NOMO-1 treated with dmso at 0.1 percent for 144 hours (cell line): ENCODE measurements at regions not wholly inside any gene's neighbourhood (a gene's known extent, or its start where the extent isn't known, plus 50 kb on each side); places are given as distances from the start of the nearest gene placed in this dataset.

Experiments used
- DNase-seq: peaks from one replicate; lab custom pipeline; 2025; ENCODE audit not compliant: unreplicated experiment; lab: John Stamatoyannopoulos, UW

DNA sequence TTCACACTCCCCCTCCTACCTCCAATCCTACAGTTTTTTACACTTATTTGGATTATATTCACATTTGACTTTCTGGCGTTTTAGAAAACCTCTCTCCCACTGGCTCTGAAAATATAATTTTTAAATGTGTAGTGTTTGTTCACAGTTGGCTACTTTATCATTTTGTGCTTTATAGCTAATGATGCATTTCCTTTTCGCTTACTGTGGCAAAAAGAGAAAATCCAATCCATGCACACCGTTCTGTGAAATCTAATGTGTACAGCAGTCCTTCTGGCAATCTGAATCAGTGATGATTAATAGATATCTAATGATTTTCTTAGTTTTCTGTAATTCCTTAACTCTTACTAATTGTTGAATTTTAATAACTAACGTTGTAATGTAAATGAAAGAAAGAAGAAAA lies 271.5 kb downstream of the ARAP2 start:
- no peak for DNase-seq

DNA sequence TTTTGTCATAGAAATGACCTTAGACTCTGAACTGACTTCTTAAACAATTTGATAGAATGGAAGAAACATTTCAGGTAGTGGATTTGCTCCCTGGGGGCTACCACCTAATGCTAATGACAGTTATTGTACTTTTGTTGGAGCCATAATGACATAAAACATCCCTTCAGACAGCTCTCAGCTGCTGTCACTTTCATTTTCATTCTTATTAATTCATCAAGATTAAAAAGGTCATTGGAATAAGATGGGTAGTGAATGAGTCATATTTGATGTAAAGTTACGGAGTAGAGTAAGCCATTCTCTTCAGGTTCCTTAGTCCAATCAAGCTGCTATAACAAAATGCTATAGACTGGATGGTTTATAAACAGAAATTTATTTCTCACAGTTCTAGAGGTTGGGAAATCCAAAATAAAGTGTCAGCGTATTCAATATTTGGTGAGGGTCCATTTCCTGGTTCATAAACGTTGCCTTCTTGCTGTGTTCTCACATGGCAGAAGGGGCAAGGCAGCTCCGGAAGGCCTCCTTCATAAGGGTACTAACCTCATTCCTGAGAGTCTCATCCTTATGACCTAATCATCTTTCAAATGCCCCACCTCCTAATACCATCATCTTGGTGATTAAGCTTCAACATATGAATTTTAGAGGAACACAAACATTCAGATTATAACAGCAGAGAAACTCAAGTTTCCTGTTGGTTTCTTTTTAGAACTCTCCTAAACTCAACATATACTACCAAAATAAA lies 268.5 kb downstream of the ARAP2 start:
- no peak for DNase-seq

DNA sequence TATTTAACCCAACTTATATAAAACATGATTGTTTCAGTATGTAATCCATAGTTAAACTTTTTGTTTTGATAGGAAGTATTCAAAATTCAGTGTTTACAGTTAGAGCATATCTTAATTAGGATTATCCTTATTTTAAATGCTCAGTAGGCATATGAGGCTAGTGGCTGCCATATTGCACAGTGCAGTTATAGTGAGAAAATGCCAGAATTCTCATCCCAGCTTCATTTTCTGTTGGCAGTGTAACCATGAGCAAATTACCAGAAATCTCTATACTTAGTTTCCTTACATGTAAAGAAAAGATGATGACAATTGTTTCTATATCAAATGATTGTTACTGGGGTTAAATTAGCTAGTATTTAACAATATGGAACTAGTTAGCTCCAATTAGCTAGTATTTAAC lies 265.8 kb downstream of the ARAP2 start:
- DNase-seq = no peak

DNA sequence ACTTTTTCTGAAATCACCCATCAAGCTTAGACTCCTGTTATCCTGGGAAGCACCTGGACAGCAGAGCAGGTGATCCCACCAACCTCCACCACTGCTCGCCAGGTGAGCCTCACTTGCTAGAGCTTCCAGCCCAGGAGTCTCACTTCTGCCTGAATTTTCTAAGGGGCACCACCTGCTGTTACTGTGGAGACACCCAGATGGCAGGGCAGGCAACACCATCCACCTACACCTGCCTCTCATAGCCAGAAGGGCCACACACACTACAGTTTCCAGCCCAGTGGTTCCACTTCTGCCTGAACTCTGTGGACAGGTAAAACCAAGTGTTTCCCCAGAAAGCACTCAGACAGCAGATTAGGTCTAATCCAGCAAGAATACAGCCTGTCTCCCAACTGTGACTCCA lies 262.0 kb downstream of the ARAP2 start:
- no peak for DNase-seq

DNA sequence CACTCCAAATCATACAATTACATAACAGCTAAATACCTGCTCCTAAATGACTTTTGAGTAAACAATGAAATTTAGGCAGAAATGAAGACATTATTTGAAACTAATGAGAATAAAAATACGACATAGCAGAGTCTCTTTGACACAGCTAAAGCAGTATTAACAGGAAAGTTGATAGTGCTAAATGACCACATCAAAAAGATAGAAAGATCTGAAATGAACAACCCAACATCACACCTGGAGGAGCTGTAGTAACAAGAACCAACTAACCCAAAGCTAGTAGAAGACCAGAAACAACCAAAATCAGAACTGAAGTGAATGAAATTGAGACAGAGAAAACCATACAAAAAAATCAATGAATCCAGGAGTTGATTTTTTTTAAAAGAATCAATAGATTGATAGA lies 257.8 kb downstream of the ARAP2 start:
- no peak for DNase-seq

DNA sequence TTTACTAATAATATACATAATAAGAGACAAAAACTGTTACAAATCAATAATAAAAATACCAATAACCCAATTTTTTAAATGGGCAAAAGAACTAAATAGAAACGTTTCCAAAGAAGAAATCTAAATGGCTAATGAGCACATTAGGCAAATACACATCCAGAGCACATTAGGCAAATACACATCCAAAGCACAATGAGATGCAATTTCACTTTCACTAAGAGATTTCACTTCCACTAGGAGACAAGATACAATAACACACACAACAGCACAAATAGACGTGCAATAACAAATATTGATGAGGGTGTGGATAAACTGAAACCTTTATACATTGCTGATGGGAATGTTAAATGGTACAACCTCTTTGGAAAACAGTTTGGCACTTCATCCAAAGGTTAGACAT lies 250.7 kb downstream of the ARAP2 start:
- no peak for DNase-seq

DNA sequence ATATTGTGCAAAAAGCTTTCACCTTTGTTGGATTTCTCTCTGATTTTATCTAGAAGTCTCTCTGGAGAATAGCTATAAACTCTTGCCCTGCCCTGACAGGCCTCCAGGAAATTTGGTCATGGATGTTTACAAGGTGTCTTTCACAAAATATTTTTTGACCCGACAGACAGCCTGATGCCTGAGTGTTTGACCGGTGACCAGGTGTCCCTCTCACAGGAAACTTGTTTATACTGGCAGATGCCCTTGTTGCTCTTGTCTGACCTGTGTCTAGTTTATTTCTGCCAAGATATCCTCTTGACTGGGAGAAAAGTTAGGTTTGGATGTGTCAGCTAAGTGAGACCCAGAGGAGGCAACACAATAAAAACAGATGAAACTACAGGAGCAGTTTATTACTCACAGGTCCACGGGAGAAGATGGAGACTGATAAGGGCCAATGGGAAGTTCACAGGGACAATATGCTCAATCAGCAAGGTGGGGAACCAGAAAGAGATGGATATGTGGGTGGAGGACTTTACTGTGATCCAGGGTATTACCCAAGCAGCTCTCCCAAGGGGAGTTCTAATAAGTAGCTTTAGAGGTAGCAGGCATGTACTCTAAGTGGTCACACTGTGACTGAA lies 243.3 kb downstream of the ARAP2 start:
- no peak for DNase-seq

DNA sequence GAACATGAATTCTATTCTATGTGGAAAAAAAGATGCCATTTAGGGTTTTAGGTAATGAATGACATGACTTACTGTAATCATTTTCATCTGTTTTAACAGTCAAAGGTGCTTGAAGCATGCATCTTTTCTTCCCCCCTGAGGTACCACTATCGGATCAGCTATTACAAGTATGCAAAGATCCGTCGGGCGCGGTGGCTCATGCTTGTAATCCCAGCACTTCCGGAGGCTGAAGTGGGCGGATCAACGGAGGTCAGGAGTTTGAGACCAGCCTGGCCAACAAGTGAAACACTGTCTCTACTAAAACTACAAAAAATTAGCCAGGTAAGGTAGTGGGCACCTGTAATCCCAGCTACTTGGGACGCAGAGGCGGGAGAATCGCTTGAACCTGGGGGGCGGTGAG lies 241.3 kb downstream of the ARAP2 start:
- no peak for DNase-seq

DNA sequence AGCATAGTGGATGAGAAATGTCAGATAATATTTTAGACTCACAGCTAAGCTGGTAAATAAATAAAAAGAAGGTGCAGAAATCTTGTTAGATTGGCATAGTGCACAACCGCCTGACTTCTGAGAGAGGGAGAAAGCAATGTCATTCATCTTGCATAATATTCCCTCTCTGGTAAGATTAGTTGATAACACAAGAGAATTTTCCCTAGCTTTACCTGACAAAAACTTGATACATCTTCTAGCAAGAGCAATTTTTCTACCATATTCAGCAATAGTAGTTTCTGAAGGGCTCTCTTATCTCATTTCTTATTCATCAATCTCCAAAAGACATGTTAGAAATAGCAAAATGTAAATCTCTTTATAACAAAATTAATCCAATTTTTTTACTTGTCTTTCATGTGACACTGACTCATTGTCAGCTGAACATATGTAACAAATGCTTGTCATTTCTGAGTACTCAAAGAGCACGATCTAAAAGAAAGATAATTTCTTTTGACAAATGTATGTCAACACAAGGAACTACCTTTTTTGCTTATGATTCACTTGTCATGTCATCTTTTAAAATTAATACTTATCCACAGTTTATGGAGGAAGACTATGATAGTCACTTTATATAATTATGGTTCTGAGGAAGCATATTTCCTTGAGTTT lies 240.0 kb downstream of the ARAP2 start:
- DNase-seq = no peak

DNA sequence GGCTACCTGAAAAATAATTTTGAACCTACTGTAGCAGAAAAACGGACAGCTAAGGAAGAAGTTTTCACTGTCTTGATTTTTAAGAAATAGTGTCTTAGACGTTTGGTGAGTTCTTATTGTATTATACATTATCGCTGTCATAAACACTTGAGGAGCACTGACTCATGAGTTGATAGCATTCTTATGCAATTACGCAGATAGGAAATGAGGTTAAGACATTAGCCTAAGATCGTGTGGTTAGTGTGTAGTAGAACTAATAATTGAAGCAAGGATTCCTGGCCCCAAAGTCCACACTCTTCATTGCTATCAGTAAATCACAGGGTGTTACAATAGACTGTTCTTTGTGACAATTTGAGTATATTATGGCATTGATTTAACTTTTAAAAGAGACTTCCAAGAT lies 238.1 kb downstream of the ARAP2 start:
- no peak for DNase-seq

DNA sequence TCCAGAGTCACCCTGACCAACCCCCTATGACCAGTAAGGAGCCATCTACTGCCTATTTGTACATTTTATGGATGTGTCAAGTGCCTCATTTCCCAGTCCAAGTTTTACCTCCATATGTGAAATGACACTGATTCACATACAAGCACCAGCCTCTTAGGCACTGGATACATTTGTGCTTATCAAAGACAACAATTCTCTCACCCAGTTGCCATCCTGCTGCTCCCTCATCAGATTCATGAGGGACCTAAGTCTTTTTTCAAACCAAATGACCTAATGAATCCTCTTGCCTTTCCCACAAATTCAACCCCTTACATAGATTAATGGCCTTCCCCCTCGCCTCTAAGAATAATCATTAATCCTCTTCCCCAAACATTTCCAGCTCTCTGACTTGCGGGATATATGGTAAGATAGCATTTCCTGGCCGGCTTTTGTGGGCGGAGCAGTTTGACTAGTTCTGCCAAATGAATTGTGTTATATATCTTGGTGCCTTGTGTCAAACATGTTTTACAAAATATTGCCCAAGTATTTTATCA lies 233.9 kb downstream of the ARAP2 start:
- no peak for DNase-seq

DNA sequence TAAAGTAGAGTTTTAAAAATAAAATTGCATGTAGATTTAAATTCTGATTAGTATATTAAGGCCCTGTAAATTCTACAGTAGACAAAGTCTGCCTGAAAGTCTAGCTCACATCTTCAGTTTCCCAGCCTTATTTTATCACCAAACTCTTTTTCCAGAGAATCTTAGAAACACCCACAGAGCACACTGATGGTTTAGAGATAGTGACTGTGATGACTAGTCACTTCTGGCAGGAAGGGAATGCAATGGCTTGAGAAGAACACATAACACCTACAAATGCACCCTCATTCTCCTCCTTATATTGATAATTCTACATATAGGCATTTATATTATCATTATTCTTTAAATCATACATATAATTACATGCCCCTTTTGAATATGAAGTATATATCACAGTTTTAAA lies 232.9 kb downstream of the ARAP2 start:
- DNase-seq = no peak

DNA sequence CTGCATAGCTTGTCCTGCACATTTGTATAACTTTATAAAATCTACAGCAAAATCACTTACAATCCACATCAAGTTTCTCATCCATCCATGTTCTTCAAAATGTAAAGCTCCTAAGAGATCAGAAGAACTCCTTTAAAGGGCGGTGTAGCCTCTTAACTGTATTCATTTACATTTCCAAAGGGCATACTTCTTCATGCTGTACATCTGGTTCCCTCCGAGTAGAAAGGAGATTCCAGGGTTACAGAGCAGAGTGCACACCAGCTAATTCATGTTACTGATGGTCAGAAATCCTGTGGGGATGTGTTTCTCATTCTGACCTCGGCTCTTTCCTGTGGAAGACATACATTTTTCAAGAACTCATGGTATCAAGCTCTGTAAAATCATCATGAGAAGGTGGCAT lies 231.8 kb downstream of the ARAP2 start:
- DNase-seq = no peak

DNA sequence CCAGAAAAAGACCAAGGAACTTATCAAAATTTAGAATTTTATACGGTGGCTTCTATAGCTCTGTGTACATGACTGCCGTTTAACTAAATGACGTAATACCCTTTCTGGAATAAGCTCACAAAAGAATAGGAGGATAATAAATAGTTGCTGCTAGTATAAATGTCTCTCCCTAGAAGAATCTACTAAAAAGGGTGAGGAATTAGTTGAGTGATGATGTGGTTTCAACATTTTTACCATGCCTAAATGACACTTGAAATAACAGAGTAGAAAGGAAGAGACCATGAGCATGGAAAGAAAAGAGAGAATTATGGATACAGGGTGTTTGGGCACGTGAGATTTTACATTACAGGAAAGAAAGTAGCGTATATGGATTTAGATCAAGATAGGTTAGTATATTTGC lies 231.1 kb downstream of the ARAP2 start:
- DNase-seq = no peak
